MM.1S (cell line): ENCODE measurements at regions not wholly inside any gene's neighbourhood (a gene's known extent, or its start where the extent isn't known, plus 50 kb on each side); places are given as distances from the start of the nearest gene placed in this dataset.

Experiments used
- DNase-seq: peaks from one replicate; pipeline ENCODE4 v3.0.0-alpha.2; 2015
- H2AFZ ChIP-seq: fragments of 300-600 bp; sonication (generic); 2 replicates; pipeline ENCODE4 v1.6.0; 2016; ENCODE audit warnings: antibody characterized with exemption, low read length
- H3F3A ChIP-seq: fragments of 300-600 bp; sonication (generic); 2 replicates; pipeline ENCODE4 v1.6.1; 2016; ENCODE audit warnings: mild to moderate bottlenecking, antibody characterized with exemption, low read length, moderate library complexity, mixed read lengths; ENCODE audit not compliant: insufficient read depth
- H3K27ac ChIP-seq: fragments of 300-600 bp; sonication (generic); 2 replicates; pipeline ENCODE4 v1.5.1; 2016; ENCODE audit warnings: mild to moderate bottlenecking, low read length
- H3K27me3 ChIP-seq: fragments of 300-600 bp; sonication (generic); replicated peaks from 2 replicates; pipeline ENCODE4 v1.6.0; 2016; ENCODE audit warnings: low read length; ENCODE audit not compliant: insufficient read depth
- H3K36me3 ChIP-seq: fragments of 300-600 bp; sonication (generic); replicated peaks from 2 replicates; pipeline ENCODE4 v1.6.1; 2016; ENCODE audit warnings: mild to moderate bottlenecking, low read length, mixed read lengths; ENCODE audit not compliant: insufficient read depth
- H3K4me1 ChIP-seq: fragments of 300-600 bp; sonication (generic); 2 replicates; pipeline ENCODE4 v1.6.1; 2016; ENCODE audit warnings: low read length, mixed read lengths
- H3K4me2 ChIP-seq: fragments of 300-600 bp; sonication (generic); 2 replicates; pipeline ENCODE4 v1.6.0; 2016; ENCODE audit warnings: low read depth, low read length
- H3K4me3 ChIP-seq: fragments of 300-600 bp; sonication (generic); 2 replicates; pipeline ENCODE4 v1.5.1; 2016; ENCODE audit warnings: low read length, mixed read lengths
- H3K79me2 ChIP-seq: fragments of 300-600 bp; sonication (generic); 2 replicates; pipeline ENCODE4 v1.6.1; 2016; ENCODE audit warnings: mixed run types, low read length, mixed read lengths
- H3K9ac ChIP-seq: fragments of 300-600 bp; sonication (generic); 2 replicates; pipeline ENCODE4 v1.6.1; 2016; ENCODE audit warnings: low read length, mixed read lengths
- H3K9me2 ChIP-seq: fragments of 300-600 bp; sonication (generic); replicated peaks from 2 replicates; pipeline ENCODE4 v1.6.1; 2016; ENCODE audit warnings: mild to moderate bottlenecking, low read length, mixed read lengths; ENCODE audit not compliant: insufficient read depth
- H3K9me3 ChIP-seq: fragments of 300-600 bp; sonication (generic); replicated peaks from 2 replicates; pipeline ENCODE4 v1.6.1; 2016; ENCODE audit warnings: mild to moderate bottlenecking, low read length, mixed read lengths; ENCODE audit not compliant: insufficient read depth
- H4K20me1 ChIP-seq: fragments of 300-600 bp; sonication (generic); 2 replicates; pipeline ENCODE4 v1.6.1; 2016; ENCODE audit warnings: mild to moderate bottlenecking, low read length, moderate library complexity, mixed read lengths; ENCODE audit not compliant: insufficient read depth
- CTCF ChIP-seq: fragments of 300-600 bp; sonication (generic); IDR thresholded peaks from 2 replicates; pipeline ENCODE4 v1.5.1; 2016; ENCODE audit warnings: antibody characterized with exemption, low read length, mixed read lengths
- EZH2 ChIP-seq: fragments of 300-600 bp; sonication (generic); optimal IDR thresholded peaks from 2 replicates; pipeline ENCODE3; 2017; ENCODE audit warnings: low read depth, mild to moderate bottlenecking, antibody characterized with exemption, low read length, mixed read lengths
- EZH2phosphoT487 ChIP-seq: fragments of 300-600 bp; sonication (generic); IDR thresholded peaks from 2 replicates; pipeline ENCODE4 v1.6.1; 2018; ENCODE audit warnings: antibody characterized with exemption, low read length

GRCh38 chr10:20954519-20954918 is 57.4 kb upstream of the NEBL start:
- Histone ChIP-seq H3K36me3 (no peaks in the 10 kb centered on the region), H3K27ac (no peak overlapping the region), H3K9me2 (no peaks in the 10 kb centered on the region), H4K20me1 (no peaks in the 10 kb centered on the region), H3K9ac (no peak overlapping the region), H3K4me1 (no peaks in the 10 kb centered on the region; the same call in 1 of the 2 replicates), H3K4me2 (no peak overlapping the region), H3F3A (no peaks in the 10 kb centered on the region), H3K9me3 (no peaks in the 10 kb centered on the region), H3K4me3 (no peak overlapping the region), H2AFZ (no peak overlapping the region), H3K79me2 (no peaks in the 10 kb centered on the region), H3K27me3 (no peaks in the 10 kb centered on the region)
- no peak for TF ChIP-seq CTCF
- no peak for TF ChIP-seq EZH2
- TF ChIP-seq EZH2phosphoT487, result no peak
- no peak for DNase-seq

GRCh38 chr10:20953120-20953519 is 56.0 kb upstream of the NEBL start:
- Histone ChIP-seq H3K27ac (no peak overlapping the region), H3K36me3 (no peaks in the 10 kb centered on the region), H4K20me1 (no peaks in the 10 kb centered on the region), H3F3A (no peaks in the 10 kb centered on the region), H3K79me2 (no peaks in the 10 kb centered on the region), H3K27me3 (no peaks in the 10 kb centered on the region), H3K9me2 (no peaks in the 10 kb centered on the region), H2AFZ (no peak overlapping the region), H3K4me2 (no peak overlapping the region), H3K9me3 (no peaks in the 10 kb centered on the region), H3K9ac (no peak overlapping the region), H3K4me1 (peaks cover 7% of the 10 kb centered on the region), H3K4me3 (no peak overlapping the region)
- TF ChIP-seq CTCF (no peak), EZH2phosphoT487 (no peak), EZH2 (no peak)
- DNase-seq, result no peak

- no peak for DNase-seq
- no peak for TF ChIP-seq EZH2phosphoT487
- TF ChIP-seq CTCF, result no peak
- no peak for TF ChIP-seq EZH2
- H3K4me1 ChIP-seq, result peaks cover 7% of the 10 kb centered on the region
- no peak overlapping the region for H3K27ac ChIP-seq
- H3K79me2 ChIP-seq, result no peaks in the 10 kb centered on the region
- peak overlapping the region; percentile 50; the same call in 1 of the 2 replicates for H3K4me2 ChIP-seq
- no peaks in the 10 kb centered on the region for H3K9me3 ChIP-seq
- no peaks in the 10 kb centered on the region for H3F3A ChIP-seq
- no peak overlapping the region for H3K4me3 ChIP-seq
- H2AFZ ChIP-seq, result no peak overlapping the region
- H4K20me1 ChIP-seq, result no peaks in the 10 kb centered on the region
- H3K9ac ChIP-seq, result no peak overlapping the region
- H3K9me2 ChIP-seq, result no peaks in the 10 kb centered on the region
- H3K36me3 ChIP-seq, result no peaks in the 10 kb centered on the region
- H3K27me3 ChIP-seq, result no peaks in the 10 kb centered on the region
These were observed 52.9 kb upstream of the NEBL start for GRCh38 chr10:20949967-20950366.
